ENCODE measurements at regions not wholly inside any gene's neighbourhood (a gene's known extent, or its start where the extent isn't known, plus 50 kb on each side); places are given as distances from the start of the nearest gene placed in this dataset.
"Not testable (repeated sequence)": the region's sequence is repeated elsewhere in the genome, so short reads cannot be mapped to it uniquely, and the experiment has no call there.

DNA sequence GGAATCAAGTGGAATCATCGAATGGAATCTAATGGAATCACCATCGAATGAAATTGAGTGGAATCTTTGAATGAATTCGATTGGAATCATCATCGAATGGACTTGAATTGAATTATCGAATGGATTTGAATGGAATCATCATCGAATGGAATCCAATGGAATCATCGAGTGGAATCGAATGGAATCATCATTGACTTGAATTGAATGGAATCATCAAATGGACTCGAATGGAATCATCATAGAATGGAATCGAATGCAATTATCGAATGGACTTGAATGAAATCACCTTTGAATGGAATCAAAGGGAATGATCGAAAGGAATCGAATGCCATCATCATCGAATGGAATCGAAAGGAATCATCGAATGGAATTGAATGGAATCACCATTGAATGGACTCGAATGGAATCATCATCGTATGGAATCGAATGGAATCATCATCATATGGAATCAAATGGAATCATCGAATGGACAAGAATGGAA is 231.6 kb downstream of the SHCBP1 start:
- intact Hi-C loops (cut with DNase I, micrococcal nuclease); ATAC-seq: not testable (repeated sequence)
- peak in 1 of 2 donors; percentile 79 for DNase-seq

DNA sequence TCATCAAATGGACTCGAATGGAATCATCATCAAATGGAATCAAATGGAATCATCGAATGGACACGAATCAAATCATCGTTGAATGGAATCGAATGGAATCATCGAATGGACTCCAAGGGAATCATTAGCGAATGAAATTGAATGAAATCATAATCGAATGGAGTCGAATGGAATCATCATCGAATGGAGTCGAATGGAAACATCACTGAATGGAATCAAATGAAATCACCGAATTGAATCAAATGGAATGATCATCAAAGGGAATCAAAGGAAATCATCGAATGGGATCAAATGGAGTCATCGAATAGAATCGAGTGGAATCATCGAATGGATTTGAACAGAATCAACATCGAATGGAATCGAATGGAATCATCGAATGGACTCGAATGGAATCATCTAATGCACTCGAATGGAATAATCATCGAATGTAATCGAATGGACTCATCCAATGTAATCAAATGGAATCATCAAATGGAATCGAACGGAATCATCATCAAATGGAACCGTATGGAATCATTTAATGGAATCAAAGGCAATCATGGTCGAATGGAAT is 232.2 kb downstream of the SHCBP1 start:
- DNase-seq; intact Hi-C loops (cut with DNase I, micrococcal nuclease); ATAC-seq: not testable (repeated sequence)

DNA sequence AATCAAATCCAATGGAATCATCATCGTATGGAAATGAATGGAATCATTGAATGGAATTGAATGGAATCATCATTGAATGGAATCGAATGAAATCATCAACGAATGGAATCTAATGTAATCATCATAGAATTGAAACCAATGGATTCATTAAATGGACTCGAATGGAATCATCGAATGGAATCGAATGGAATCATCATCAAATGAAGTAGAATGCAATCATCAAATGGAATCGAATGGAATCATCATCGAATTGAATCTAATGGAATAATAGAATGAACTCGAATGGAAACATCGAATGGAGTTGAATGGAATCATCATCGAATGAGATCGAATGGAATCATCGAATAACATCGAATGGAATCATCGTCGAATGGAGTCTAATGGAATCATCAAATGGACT is 232.8 kb downstream of the SHCBP1 start:
- ATAC-seq; DNase-seq; intact Hi-C loops (cut with DNase I, micrococcal nuclease): not testable (repeated sequence)

DNA sequence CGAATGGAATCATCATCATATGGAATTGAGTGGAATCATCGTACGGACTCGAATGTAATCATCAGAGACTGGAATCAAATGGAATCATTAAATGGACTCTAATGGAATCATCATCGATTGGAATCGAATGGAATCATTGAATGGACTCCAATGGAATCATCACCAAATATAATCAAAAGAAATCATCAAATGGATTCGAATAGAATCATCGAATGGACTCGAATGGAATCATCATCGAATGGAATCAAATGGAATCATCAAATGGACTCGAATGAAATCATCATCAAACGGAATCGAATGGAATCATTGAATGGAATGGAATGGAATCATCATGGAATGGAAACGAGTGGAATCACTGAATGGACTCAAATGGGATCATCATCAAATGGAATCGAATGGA is 233.5 kb downstream of the SHCBP1 start:
- intact Hi-C loops (cut with DNase I, micrococcal nuclease): not testable (repeated sequence)
- peak in 1 of 2 donors; percentile 76 for DNase-seq
- ATAC-seq: peak; percentile 3

DNA sequence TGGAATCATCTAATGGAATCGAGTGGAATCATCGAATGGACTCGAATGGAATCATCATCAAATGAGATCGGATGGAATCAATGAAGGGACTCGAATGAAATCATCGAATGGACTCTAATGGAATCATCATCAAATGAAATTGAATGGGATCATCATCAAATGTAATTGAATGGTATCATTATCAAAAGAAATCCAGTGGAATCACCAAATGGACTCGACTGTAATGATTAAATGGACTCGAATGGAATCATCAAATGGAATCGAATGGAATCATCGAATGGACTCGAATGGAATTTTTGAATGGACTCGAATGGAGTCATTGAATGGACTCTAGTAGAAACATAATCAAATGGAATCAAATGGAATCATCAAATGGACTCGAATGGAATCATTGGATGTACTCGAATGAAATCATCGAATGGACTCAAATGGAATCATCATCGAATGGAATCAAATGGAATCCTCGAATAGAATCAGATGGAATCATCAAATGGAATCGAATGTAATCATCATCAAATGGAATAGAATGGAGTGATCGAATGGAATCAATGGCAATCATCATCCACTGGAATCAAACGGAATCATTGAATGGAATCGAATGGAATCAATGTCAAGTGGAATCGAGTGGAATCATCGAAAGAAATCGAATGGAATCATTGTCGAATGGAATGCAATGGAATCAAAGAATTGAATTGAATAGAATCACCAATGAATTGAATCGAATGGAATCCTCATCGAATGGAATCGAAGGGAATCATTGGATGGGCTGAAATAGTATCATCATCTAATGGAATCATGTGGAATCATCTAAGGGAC is 234.2 kb downstream of the SHCBP1 start:
- peak in 1 of 2 donors; percentile 41 for DNase-seq
- peak; percentile 13 for ATAC-seq
- intact Hi-C loops (cut with DNase I, micrococcal nuclease): not testable (repeated sequence)

DNA sequence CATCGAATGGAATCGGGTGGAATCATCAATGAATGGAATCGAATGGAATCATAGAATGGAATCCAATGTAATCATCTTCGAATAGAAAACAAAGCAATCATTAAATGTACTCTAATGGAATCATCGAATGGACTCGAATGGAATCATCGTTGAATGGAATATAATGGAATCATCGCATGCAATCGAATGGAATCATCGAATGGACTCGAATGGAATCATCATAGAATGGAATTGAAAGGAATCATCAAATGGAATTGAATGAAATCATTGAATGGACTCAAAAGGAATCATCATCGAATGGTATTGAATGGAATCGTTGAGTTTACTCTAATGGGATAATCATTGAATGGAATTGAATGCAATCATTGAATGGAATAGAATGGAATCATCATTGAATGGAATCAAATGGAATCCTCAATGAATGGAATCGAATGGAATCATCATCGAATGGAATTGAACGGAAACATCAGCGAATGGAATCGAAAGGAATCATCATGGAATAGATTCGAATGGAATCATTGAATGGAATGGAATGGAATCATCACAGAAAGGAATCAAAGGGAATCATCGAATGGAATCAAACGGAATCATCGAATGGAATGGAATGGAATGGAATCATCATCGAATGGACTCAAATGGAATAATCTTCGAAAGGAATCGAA is 234.9 kb downstream of the SHCBP1 start:
- DNase-seq; ATAC-seq; intact Hi-C loops (cut with DNase I, micrococcal nuclease): not testable (repeated sequence)

DNA sequence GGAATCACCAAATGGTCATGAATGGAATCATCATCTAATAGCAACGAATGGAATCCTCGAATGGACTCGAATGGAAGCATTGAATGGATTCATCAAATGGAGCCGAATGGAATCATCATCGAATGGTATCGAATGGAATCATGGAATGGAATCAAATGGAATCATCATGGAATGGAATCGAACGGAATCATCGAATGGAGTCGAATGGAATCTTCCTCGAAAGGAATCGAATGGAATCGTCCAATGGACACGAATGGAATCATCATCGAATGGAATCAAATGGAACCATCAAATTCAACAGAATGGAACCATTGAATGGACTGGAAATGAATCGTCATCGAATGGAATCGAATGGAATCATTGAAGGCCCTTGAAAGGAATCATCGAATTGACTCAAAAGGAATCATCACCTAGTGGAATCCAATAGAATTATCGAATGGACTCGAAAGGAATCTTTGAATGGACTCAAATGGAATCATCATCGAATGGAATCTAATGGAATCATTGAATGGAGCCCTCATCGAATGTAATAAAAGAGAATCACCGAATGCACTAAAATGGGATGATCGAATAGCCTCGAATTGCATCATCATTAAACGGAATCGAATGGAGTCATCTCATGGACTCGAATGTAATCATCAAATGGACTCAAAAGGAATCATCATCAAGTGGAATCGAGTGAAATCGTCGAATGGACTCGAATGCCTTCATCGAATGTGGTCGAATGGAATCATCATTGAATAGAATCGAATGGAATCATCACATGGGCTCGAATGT is 236.7 kb downstream of the SHCBP1 start:
- peak in 1 of 2 donors; percentile 51 for DNase-seq
- intact Hi-C loops (cut with DNase I, micrococcal nuclease); ATAC-seq: not testable (repeated sequence)

DNA sequence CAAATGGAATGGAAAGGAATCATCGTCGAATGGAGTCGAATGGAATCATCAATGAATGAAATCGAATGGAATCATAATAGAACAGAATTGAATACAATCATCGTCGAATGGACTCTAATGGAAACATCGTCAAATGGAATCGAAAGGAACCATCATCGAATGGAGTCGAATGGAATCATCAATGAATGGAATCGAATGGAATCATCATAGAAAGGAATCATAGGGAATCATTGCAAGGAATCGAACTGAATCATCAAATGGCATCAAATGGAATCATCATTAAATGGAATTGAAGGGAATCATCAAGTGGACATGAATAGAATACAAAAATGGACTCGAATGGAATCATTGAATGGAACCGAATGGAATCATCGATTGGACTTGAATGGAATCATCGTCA is 237.6 kb downstream of the SHCBP1 start:
- DNase-seq; intact Hi-C loops (cut with DNase I, micrococcal nuclease); ATAC-seq: not testable (repeated sequence)

DNA sequence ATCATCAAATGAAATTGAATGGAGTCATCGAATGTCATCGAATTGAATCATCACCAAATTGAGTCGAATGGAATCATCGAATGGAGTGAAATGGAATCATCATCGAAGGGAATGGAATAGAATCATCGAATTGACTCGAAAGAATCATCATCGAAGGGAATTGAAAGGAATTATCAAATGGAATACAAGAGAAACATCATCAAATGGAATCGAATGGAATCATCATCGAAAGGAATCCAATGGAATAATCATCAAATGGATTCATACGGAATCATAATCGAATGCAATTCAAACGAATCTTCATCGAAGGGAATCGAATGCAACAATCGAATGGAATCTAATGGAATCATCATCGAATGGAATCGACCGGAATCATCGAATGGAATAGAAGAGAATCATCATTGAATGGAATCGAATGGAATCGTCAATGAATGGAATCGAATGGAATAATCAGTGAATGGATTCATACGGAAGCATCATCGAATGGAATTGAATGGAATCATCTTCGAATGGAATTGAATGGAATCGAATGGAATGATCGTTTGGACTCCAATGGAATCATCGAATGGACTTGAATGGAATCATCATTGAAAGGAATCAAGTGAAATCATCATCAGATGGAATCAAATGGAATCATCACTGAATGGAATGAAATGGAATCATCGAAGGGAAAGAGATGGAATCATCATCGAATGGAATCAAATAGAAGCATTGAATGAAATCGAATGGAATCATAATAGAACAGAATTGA is 238.2 kb downstream of the SHCBP1 start:
- peak in 1 of 2 donors; percentile 33 for DNase-seq
- intact Hi-C loops (cut with DNase I, micrococcal nuclease); ATAC-seq: not testable (repeated sequence)

DNA sequence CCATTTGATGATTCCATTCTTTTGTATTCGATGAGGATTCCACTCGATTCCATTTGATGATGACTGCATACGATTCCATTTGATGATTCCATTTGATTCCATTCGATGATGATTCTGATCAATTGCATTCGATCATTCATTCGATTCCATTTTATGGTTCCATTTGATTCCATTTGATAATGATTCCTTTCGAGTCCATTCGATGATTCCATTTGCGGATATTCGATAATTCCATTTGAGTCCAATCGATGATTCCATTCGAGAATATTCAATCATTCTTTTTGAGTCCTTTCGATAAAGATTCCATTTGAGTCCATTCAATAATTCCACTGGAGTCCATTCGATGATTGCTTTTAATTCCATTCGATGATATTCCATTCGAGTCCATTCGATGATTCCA is 239.1 kb downstream of the SHCBP1 start:
- DNase-seq; ATAC-seq; intact Hi-C loops (cut with DNase I, micrococcal nuclease): not testable (repeated sequence)

DNA sequence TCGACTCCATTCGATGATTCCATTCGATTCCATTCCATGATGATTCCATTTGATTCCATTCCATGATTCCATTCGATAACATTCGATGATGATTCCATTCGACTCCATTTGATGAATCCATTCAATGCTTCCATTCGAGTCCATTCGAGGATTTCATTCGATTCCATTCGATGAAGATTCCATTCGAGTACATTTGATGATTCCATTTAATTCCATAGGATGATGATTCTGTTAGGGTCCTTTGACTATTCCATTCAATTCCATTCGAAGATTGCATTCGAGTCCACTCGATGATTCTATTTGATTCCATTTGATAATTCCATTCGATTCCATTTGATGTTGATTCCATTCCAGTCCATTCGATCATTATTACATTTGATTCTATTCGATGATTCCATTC is 239.8 kb downstream of the SHCBP1 start:
- intact Hi-C loops (cut with DNase I, micrococcal nuclease); DNase-seq; ATAC-seq: not testable (repeated sequence)

Measured in left colon (tissue), 2 donors.